Muscle of leg (tissue), 3 donors: ENCODE measurements at regions not wholly inside any gene's neighbourhood (a gene's known extent, or its start where the extent isn't known, plus 50 kb on each side); places are given as distances from the start of the nearest gene placed in this dataset.

ENCODE experiments used
- DNase-seq: peaks from one replicate; pipeline ENCODE4 v3.0.0; 2013
- H3K27ac ChIP-seq: one replicate; pipeline ENCODE4 v1.5.1; 2013; ENCODE audit warnings: mild to moderate bottlenecking, low read length, control low read depth
- H3K27me3 ChIP-seq: one replicate; pipeline ENCODE4 v1.6.1; 2013; ENCODE audit warnings: low read length; ENCODE audit not compliant: control insufficient read depth, insufficient read depth
- H3K36me3 ChIP-seq: one replicate; pipeline ENCODE4 v1.6.1; 2013; ENCODE audit warnings: low read length; ENCODE audit not compliant: control insufficient read depth, insufficient read depth
- H3K4me1 ChIP-seq: one replicate; pipeline ENCODE4 v1.6.1; 2013; ENCODE audit warnings: low read length; ENCODE audit not compliant: control insufficient read depth, insufficient read depth
- H3K4me3 ChIP-seq: one replicate; pipeline ENCODE4 v1.5.1; 2013; ENCODE audit warnings: low read length, control low read depth
- H3K9me3 ChIP-seq: replicated peaks from 2 replicates; pipeline ENCODE4 v1.6.1; 2013; ENCODE audit warnings: low read depth, low read length; ENCODE audit not compliant: control insufficient read depth
- WGBS: methylation state at CpG from one replicate; pipeline ENCODE4 v1.1.5; 2013; ENCODE audit warnings: missing lambda C conversion rate; ENCODE audit not compliant: insufficient coverage; 5-methylcytosine and 5-hydroxymethylcytosine counted together

DNA sequence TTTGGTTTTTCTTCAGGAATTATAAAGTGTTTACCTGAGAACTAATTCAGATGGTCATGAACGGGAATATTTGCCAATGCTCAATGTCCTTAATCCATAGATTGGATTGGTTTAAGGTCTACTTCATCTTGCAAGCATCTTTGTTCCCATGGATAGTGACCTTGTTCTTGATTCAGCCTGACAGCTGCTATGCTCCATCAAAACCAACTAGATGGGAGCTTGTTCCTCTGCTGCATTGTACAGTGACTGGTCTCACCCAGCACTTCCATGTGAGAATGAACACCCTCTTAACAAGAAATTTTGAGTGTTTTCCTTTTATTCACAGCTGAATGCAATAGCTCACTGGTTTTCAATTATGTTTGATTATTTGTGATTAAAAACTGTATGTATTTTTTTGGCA lies 312.6 kb upstream of the ACTBL2 start:
- no peaks in the 10 kb centered on the region for H3K36me3 ChIP-seq
- H3K9me3 ChIP-seq = no peaks in the 10 kb centered on the region
- no peak for DNase-seq
- H3K4me3 ChIP-seq = no peak overlapping the region
- H3K4me1 ChIP-seq = no peaks in the 10 kb centered on the region
- H3K27ac ChIP-seq = no peak overlapping the region
- no peaks in the 10 kb centered on the region for H3K27me3 ChIP-seq
- 100% methylated on average over 1 of the region's 1 CpG for WGBS

DNA sequence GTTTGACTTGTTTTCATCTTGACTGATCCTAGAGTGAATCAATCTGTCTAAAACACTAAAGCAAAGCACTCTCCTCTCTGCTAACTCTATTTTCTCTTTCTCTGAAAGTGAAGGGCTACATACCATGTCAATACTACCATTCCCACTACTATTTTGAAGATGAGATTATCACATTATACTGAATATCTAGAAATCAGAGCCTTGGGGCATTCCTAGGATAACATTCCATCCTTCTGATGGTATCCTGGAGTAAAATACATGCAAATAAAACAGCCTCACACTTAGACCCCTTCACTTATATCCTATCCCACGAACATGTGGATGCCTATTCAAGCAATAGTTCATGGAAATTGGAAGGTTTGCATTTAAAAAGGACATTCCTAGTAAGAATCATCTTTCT lies 309.3 kb upstream of the ACTBL2 start:
- no CpG with 5 or more reads among the region's 1 CpG for WGBS
- Histone ChIP-seq H3K4me3 (no peak overlapping the region), H3K27me3 (no peaks in the 10 kb centered on the region), H3K9me3 (no peaks in the 10 kb centered on the region), H3K27ac (no peak overlapping the region), H3K4me1 (no peaks in the 10 kb centered on the region), H3K36me3 (no peaks in the 10 kb centered on the region)
- DNase-seq = no peak

- H3K27ac ChIP-seq = no peak overlapping the region
- no peak overlapping the region for H3K4me3 ChIP-seq
- WGBS = no CpG with 5 or more reads among the region's 2 CpGs
- no peaks in the 10 kb centered on the region for H3K36me3 ChIP-seq
- H3K27me3 ChIP-seq = no peaks in the 10 kb centered on the region
- H3K4me1 ChIP-seq = peaks cover 9% of the 10 kb centered on the region
- H3K9me3 ChIP-seq = no peaks in the 10 kb centered on the region
- no peak for DNase-seq
Observed at GRCh38 chr5:57785946-57786345, 303.3 kb upstream of the ACTBL2 start.

DNA sequence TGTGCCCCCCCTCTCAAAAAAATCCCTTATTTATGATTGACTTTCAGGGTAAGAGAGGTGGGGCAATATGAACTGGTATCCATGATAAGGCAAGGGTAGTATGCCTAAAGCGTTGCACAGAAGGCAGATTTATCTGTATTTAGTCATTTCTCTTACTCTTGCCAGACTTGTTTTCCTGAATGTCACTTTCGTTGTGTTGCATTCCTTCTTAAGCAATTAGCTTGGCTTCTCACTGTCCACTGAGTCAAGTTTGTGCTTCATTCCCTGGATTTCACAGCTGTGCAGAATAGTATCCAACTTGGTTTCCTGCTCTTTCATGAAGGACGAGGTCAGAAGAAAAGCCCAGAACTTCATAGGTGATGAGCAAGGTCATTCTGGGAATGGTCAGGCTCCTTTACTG lies 301.5 kb upstream of the ACTBL2 start:
- no peaks in the 10 kb centered on the region for H3K36me3 ChIP-seq
- no peak overlapping the region for H3K27ac ChIP-seq
- H3K4me3 ChIP-seq = no peak overlapping the region
- no peaks in the 10 kb centered on the region for H3K9me3 ChIP-seq
- peak; percentile 58 for DNase-seq
- no peaks in the 10 kb centered on the region for H3K27me3 ChIP-seq
- H3K4me1 ChIP-seq = peaks cover 17% of the 10 kb centered on the region
- 28% methylated on average over 2 of the region's 3 CpGs for WGBS

- no CpG with 5 or more reads among the region's 2 CpGs for WGBS
- no peak overlapping the region for H3K4me3 ChIP-seq
- H3K36me3 ChIP-seq = no peaks in the 10 kb centered on the region
- H3K4me1 ChIP-seq = peaks cover 19% of the 10 kb centered on the region
- H3K27me3 ChIP-seq = no peaks in the 10 kb centered on the region
- H3K27ac ChIP-seq = peak overlapping the region; percentile 67
- H3K9me3 ChIP-seq = no peaks in the 10 kb centered on the region
- peak; percentile 72 for DNase-seq
Observed at GRCh38 chr5:57783693-57784092, 301.1 kb upstream of the ACTBL2 start.

- Histone ChIP-seq H3K27me3 (no peaks in the 10 kb centered on the region), H3K36me3 (no peaks in the 10 kb centered on the region), H3K27ac (no peak overlapping the region), H3K4me3 (no peak overlapping the region), H3K4me1 (peaks cover 19% of the 10 kb centered on the region), H3K9me3 (no peaks in the 10 kb centered on the region)
- WGBS = 90% methylated on average over 3 of the region's 5 CpGs
- DNase-seq = no peak
Observed at GRCh38 chr5:57780961-57781325, 298.3 kb upstream of the ACTBL2 start.

DNA sequence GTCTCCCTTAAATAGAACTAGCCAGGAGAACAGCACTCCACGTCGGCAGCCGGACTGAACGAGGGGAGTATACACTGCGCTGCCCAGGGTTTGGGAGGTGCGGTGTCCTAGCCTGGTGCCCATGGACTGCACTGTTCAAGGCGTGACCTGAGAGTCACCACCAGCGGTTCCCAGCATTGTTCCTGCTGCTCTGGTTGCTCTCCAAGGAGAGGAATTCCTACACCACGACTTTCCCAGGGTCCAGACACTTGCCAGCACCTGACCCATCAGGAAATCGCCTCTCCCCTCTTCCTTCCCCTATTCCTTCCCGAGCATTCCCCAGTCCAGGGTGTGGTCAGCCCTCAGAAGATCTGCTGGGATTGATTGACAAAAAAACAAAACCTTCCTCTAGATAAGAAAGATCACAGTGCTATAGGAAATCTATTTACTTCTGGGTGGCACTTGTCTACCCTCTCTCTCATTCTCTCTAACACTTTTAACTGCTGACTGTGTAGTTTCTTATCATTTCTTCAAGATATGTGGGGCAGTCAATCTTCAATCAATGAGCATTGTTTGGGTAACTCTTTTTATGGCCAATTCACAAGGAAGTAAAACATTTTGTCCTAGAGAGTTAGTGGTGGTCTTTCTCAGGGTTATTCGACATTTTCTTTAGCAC lies 297.8 kb upstream of the ACTBL2 start:
- no peaks in the 10 kb centered on the region for H3K9me3 ChIP-seq
- no peaks in the 10 kb centered on the region for H3K36me3 ChIP-seq
- peaks cover 19% of the 10 kb centered on the region for H3K4me1 ChIP-seq
- 70% methylated on average over 8 of the region's 12 CpGs for WGBS
- H3K27ac ChIP-seq = peak overlapping the region; percentile 8
- H3K4me3 ChIP-seq = no peak overlapping the region
- no peaks in the 10 kb centered on the region for H3K27me3 ChIP-seq
- no peak for DNase-seq

DNA sequence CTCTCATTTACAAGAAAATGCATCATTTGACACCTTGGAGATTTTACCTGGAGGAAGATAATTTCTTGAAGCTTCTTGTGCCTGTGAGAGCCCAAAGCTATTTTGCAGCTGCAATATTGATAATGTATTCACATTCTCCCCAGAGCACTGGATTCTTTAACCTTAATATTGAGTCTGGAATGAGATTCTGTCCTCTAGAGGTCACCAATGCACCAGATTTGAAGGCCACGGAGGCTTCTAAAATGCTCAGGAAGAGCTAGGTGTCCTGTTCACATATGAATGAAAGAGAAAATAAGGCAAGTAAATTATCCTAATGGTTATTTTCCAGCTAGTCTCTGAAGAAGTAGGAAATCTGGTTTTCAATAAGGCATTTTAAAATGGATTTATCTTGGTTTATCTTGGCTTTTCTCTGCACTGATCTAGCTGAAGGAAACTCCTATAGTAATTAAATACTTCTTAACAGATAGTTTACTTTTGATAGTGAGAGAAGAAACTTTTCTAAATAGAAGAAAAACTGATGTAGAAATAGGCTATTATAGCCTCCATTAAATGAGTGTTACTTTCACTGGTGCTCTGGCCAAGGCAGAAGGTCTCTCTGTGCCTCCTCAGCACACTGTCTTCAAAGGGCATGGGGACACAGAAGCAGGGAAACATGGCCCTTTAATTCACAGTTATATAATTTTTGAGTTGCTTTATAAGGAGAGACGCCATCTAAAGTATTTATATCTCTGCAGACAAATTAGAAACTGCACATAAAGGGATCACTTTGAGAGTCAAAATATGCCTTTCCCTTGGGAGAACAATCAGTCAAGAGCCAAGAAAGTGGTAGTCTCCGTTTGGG lies 297.0 kb upstream of the ACTBL2 start:
- H3K27ac ChIP-seq = peak overlapping the region; percentile 2
- WGBS = 8% methylated on average over 2 of the region's 3 CpGs

DNA sequence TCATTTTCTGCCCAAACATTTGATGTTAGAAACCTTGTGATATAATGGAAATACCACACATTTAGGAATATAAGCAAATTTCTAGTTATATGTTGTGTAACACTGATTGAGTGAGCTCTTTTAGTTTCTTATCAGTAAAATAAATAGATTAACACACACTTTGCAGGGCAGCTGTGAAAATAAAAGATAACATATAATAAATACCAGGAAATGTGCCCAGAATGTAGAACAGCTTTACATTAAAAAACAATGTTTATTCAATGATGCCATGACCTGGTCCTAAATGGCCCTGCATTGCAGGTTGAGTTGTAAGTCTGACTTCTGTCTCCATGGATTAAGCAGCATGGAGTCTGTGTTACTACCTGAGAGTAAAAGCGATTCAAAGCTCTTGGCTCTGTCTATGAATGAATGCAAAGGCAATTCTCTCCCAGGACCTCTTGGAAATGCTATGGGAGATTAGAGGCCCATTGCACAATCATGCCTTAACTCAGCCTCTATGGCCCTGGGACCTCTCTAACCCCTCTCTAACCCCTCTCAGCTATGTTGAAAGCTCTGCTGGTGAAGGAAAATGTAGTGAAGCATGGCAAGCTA lies 296.0 kb upstream of the ACTBL2 start:
- Histone ChIP-seq H3K9me3 (no peaks in the 10 kb centered on the region), H3K27ac (no peak overlapping the region), H3K4me3 (no peak overlapping the region), H3K4me1 (peaks cover 14% of the 10 kb centered on the region), H3K27me3 (no peaks in the 10 kb centered on the region), H3K36me3 (no peaks in the 10 kb centered on the region)
- DNase-seq = no peak
- 83% methylated on average over 1 of the region's 1 CpG for WGBS

More for the DNA sequence above, 297.0 kb upstream of the ACTBL2 start:
- Histone ChIP-seq H3K4me3 (no peak overlapping the region), H3K36me3 (no peaks in the 10 kb centered on the region), H3K4me1 (peaks cover 19% of the 10 kb centered on the region), H3K9me3 (no peaks in the 10 kb centered on the region), H3K27me3 (no peaks in the 10 kb centered on the region)
- DNase-seq = peak; percentile 87

DNA sequence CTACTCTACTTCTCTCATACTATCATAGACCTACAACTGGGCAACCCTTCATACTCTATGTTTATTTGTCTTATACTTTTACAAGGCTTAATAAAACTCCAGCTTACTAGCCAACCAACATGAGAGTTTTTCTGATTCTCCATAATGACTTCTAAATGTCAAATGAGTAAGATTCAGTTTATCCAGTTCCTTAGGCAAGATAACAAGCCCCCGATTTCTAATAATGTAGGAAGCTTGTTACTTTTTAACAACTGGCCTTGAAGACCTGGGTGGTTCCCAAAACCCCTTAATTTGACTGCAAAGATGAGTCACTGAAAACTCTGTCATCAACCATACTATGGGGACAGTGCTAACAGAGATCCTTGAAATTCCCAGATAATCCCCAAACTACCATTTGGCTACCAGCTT lies 294.6 kb upstream of the ACTBL2 start:
- no CpG with 5 or more reads among the region's 1 CpG for WGBS
- peaks cover 10% of the 10 kb centered on the region for H3K4me1 ChIP-seq
- no peak overlapping the region for H3K27ac ChIP-seq
- no peak overlapping the region for H3K4me3 ChIP-seq
- H3K27me3 ChIP-seq = no peaks in the 10 kb centered on the region
- no peaks in the 10 kb centered on the region for H3K36me3 ChIP-seq
- H3K9me3 ChIP-seq = no peaks in the 10 kb centered on the region
- no peak for DNase-seq
